ENCODE measurements at regions not wholly inside any gene's neighbourhood (a gene's known extent, or its start where the extent isn't known, plus 50 kb on each side); places are given as distances from the start of the nearest gene placed in this dataset.
"Not testable (repeated sequence)": the region's sequence is repeated elsewhere in the genome, so short reads cannot be mapped to it uniquely, and the experiment has no call there.

DNA sequence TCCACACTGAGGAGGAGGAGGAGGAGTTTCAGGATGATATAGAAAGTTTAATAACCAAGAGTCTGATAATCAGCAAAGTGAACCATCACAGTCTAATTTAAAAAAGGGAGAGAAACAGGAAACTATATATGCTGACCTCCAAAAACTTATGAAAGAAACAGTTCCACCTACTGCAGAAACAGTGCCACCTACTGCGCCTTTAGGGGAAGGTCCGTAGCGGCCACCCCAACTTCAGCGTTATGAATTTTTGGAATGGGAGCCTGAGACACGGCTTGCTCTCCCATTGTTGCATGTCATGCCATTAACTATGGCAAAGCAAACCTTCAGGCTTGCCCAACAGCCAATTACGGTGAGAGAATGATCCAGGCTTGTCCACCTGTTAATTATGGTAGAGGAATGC is 1719.2 kb upstream of the LRRTM1 start:
- TF ChIP-seq, protein P1, sequence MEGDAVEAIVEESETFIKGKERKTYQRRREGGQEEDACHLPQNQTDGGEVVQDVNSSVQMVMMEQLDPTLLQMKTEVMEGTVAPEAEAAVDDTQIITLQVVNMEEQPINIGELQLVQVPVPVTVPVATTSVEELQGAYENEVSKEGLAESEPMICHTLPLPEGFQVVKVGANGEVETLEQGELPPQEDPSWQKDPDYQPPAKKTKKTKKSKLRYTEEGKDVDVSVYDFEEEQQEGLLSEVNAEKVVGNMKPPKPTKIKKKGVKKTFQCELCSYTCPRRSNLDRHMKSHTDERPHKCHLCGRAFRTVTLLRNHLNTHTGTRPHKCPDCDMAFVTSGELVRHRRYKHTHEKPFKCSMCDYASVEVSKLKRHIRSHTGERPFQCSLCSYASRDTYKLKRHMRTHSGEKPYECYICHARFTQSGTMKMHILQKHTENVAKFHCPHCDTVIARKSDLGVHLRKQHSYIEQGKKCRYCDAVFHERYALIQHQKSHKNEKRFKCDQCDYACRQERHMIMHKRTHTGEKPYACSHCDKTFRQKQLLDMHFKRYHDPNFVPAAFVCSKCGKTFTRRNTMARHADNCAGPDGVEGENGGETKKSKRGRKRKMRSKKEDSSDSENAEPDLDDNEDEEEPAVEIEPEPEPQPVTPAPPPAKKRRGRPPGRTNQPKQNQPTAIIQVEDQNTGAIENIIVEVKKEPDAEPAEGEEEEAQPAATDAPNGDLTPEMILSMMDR (IDR thresholded peaks at IDR 0.05) = no peak
- 45% methylated on average over 6 of the region's 6 CpGs for WGBS (ENCODE audit: insufficient coverage)
- H3K4me3 Mint-ChIP-seq = no peak overlapping the region
- H3K4me3 ChIP-seq (ENCODE audit: low read length) = no peak overlapping the region
- no peaks in the 10 kb centered on the region for H3K4me1 Mint-ChIP-seq
- no peaks in the 10 kb centered on the region for H3K4me1 ChIP-seq (ENCODE audit: control insufficient read depth, insufficient read depth, low read length)
- no peaks in the 10 kb centered on the region for H3K36me3 ChIP-seq (ENCODE audit: control insufficient read depth, insufficient read depth, low read length)
- peaks cover 7% of the 10 kb centered on the region for H3K9me3 ChIP-seq (ENCODE audit: control insufficient read depth, insufficient read depth, low read length)
- no peaks in the 10 kb centered on the region for H3K27me3 ChIP-seq (ENCODE audit: control insufficient read depth, insufficient read depth, low read length)
- no peaks in the 10 kb centered on the region for H3K27me3 Mint-ChIP-seq (ENCODE audit: low read depth in 2 of 2)
- ATAC-seq (no peak), DNase-seq (no peak)
- no peak overlapping the region for H3K27ac ChIP-seq (ENCODE audit: low read length)
- peaks cover 3% of the 10 kb centered on the region for H3K36me3 Mint-ChIP-seq
- intact Hi-C loops (cut with micrococcal nuclease) = no loop called here
- no peak overlapping the region for H3K27ac Mint-ChIP-seq
- peaks cover 7 to 16% of the 10 kb centered on the region in 2 donors for H3K9me3 Mint-ChIP-seq

DNA sequence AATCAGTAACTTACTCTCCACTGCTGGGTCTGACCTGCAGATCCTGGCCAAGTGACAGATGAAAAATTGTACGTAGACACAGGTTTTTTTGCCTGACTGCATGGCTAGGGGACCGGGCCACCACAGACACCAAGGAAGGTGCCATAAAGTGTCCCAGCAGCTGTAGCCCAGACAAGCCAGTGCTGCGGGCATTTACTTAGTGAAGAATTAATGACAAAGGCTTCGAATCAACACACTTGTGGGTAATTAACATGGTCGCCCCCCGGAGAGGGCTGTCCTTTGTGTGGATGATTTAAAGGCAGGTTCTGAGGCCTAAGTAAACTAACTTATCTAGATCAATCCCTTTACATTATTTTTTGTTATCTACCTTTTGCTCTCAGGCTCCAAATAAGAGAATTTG is 1709.1 kb upstream of the LRRTM1 start:
- H3K4me1 ChIP-seq (ENCODE audit: control insufficient read depth, insufficient read depth, low read length) = no peaks in the 10 kb centered on the region
- ATAC-seq (no peak), DNase-seq (no peak)
- H3K4me3 Mint-ChIP-seq = no peak overlapping the region
- no peaks in the 10 kb centered on the region for H3K27me3 Mint-ChIP-seq (ENCODE audit: low read depth in 2 of 2)
- intact Hi-C loops (cut with micrococcal nuclease) = no loop called here
- no peak overlapping the region for H3K4me3 ChIP-seq (ENCODE audit: low read length)
- H3K27ac ChIP-seq (ENCODE audit: low read length) = no peak overlapping the region
- H3K36me3 Mint-ChIP-seq = peaks cover 1% of the 10 kb centered on the region
- no peaks in the 10 kb centered on the region for H3K27me3 ChIP-seq (ENCODE audit: control insufficient read depth, insufficient read depth, low read length)
- H3K36me3 ChIP-seq (ENCODE audit: control insufficient read depth, insufficient read depth, low read length) = no peaks in the 10 kb centered on the region
- no peaks in the 10 kb centered on the region for H3K4me1 Mint-ChIP-seq
- no peak overlapping the region for H3K27ac Mint-ChIP-seq
- peaks cover 6 to 11% of the 10 kb centered on the region in 2 donors for H3K9me3 Mint-ChIP-seq
- WGBS (ENCODE audit: insufficient coverage) = 85% methylated on average over 4 of the region's 6 CpGs
- H3K9me3 ChIP-seq (ENCODE audit: control insufficient read depth, insufficient read depth, low read length) = no peaks in the 10 kb centered on the region
- TF ChIP-seq, protein P1 (IDR thresholded peaks at IDR 0.05) = no peak

DNA sequence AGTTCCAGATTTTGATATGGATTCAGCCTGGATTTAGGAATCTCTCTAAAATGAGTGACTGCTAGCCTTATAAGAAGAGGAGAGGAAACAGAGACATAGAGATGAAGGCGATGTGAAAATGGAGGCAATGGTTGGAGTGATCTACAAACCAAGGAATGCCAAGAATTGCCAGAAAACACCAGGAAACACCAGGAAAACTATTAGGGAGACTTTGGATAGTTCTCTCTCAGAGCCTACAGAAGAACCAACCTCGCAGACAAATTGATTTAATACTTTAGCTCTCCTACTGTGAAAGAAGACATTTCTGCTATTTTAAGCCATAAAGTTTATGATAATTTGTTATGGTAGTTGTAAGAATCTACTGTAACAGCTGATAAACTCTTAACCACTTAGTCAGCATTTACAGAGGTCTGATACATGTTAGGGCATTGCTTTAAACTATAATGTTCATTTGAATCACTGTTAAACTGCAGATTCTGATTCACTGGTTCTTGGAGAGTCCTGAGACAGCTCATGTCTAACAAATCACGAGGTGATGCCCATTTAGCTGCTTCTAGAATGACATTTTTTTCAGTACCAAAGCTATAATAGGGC is 1702.6 kb upstream of the LRRTM1 start:
- H3K9me3 Mint-ChIP-seq = peaks cover 9 to 11% of the 10 kb centered on the region in 2 donors
- no peak overlapping the region for H3K4me3 Mint-ChIP-seq
- H3K27me3 Mint-ChIP-seq (ENCODE audit: low read depth in 2 of 2) = no peaks in the 10 kb centered on the region
- ATAC-seq (no peak), DNase-seq (no peak)
- H3K4me1 Mint-ChIP-seq = no peaks in the 10 kb centered on the region
- H3K36me3 Mint-ChIP-seq = no peaks in the 10 kb centered on the region
- TF ChIP-seq, protein P1 (IDR thresholded peaks at IDR 0.05) = no peak
- intact Hi-C loops (cut with micrococcal nuclease) = no loop called here
- Histone ChIP-seq H3K4me1 (ENCODE audit: control insufficient read depth, insufficient read depth, low read length) (no peaks in the 10 kb centered on the region), H3K27ac (ENCODE audit: low read length) (no peak overlapping the region), H3K9me3 (ENCODE audit: control insufficient read depth, insufficient read depth, low read length) (no peaks in the 10 kb centered on the region), H3K27me3 (ENCODE audit: control insufficient read depth, insufficient read depth, low read length) (no peaks in the 10 kb centered on the region), H3K4me3 (ENCODE audit: low read length) (no peak overlapping the region), H3K36me3 (ENCODE audit: control insufficient read depth, insufficient read depth, low read length) (no peaks in the 10 kb centered on the region)
- H3K27ac Mint-ChIP-seq = no peak overlapping the region
- WGBS (ENCODE audit: insufficient coverage) = 72% methylated on average over 2 of the region's 3 CpGs

DNA sequence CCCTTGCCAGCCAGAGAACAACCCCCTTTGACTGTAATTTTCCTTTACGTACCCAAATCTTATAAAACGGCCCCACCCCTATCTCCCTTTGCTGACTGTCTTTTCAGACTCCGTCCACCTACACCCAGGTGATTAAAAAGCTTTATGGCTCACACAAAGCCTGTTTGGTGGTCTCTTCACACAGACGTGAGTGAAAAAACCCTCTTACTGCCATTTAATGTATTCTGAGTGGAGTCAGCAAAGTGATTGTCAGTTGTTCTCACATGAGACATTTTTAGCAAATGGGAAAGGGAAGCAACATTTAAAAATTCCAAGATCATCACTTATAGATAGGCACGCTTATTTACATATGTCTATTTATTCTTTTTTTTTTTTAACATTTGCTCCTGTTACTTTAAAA is 1701.3 kb upstream of the LRRTM1 start:
- 80% methylated on average over 3 of the region's 5 CpGs for WGBS (ENCODE audit: insufficient coverage)
- H3K4me3 ChIP-seq (ENCODE audit: low read length); DNase-seq; H3K27ac Mint-ChIP-seq; H3K27me3 Mint-ChIP-seq (ENCODE audit: low read depth in 2 of 2); H3K36me3 ChIP-seq (ENCODE audit: control insufficient read depth, insufficient read depth, low read length); H3K9me3 ChIP-seq (ENCODE audit: control insufficient read depth, insufficient read depth, low read length); H3K4me1 Mint-ChIP-seq; H3K27me3 ChIP-seq (ENCODE audit: control insufficient read depth, insufficient read depth, low read length); H3K4me1 ChIP-seq (ENCODE audit: control insufficient read depth, insufficient read depth, low read length); H3K36me3 Mint-ChIP-seq; intact Hi-C loops (cut with micrococcal nuclease); H3K27ac ChIP-seq (ENCODE audit: low read length); ATAC-seq; H3K4me3 Mint-ChIP-seq: not testable (repeated sequence)
- H3K9me3 Mint-ChIP-seq = peaks cover 9 to 11% of the 10 kb centered on the region in 2 donors

Measured in natural killer cell (primary cell).